ENCODE measurements at regions not wholly inside any gene's neighbourhood (a gene's known extent, or its start where the extent isn't known, plus 50 kb on each side); places are given as distances from the start of the nearest gene placed in this dataset.

- Histone ChIP-seq H3K9me3 (no peaks in the 10 kb centered on the region), H3K27me3 (peaks cover 0 to 29% of the 10 kb centered on the region in 2 donors), H3K36me3 (no peaks in the 10 kb centered on the region), H3K4me1 (no peaks in the 10 kb centered on the region), H3K27ac (no peak overlapping the region), H3K4me3 (no peak overlapping the region)
- no peak for TF ChIP-seq CTCF (IDR thresholded peaks at IDR 0.05)
- intact Hi-C loops (cut with DNase I; ENCODE audit: low total_unique reads): no loop called here
- DNase-seq: peak in 1 of 2 donors; percentile 29
Observed at GRCh38 chr13:112136095-112136494, 69.1 kb downstream of the SOX1 start.

GRCh38 chr13:112137144-112137543, 70.2 kb downstream of the SOX1 start:
- TF ChIP-seq CTCF (IDR thresholded peaks at IDR 0.05): no peak
- H3K27me3 ChIP-seq: peaks cover 0 to 23% of the 10 kb centered on the region in 2 donors
- H3K9me3 ChIP-seq: no peaks in the 10 kb centered on the region
- no peak overlapping the region for H3K4me3 ChIP-seq
- peak in 1 of 2 donors; percentile 24 for DNase-seq
- H3K36me3 ChIP-seq: no peaks in the 10 kb centered on the region
- intact Hi-C loops (cut with DNase I; ENCODE audit: low total_unique reads): no loop called here
- H3K4me1 ChIP-seq: no peaks in the 10 kb centered on the region
- H3K27ac ChIP-seq: no peak overlapping the region

GRCh38 chr13:112140366-112140765, 73.4 kb downstream of the SOX1 start:
- Histone ChIP-seq H3K4me1 (no peaks in the 10 kb centered on the region), H3K27me3 (peaks cover 0 to 18% of the 10 kb centered on the region in 2 donors), H3K27ac (no peak overlapping the region), H3K4me3 (no peak overlapping the region), H3K36me3 (no peaks in the 10 kb centered on the region), H3K9me3 (no peaks in the 10 kb centered on the region)
- peak in 1 of 2 donors; percentile 12 for DNase-seq
- TF ChIP-seq CTCF (IDR thresholded peaks at IDR 0.05): no peak
- intact Hi-C loops (cut with DNase I; ENCODE audit: low total_unique reads): loop anchor here (2.0 kb wide), 1 partner anchor 32 kb away; no protein-coding TSS in a partner anchor

- Histone ChIP-seq H3K4me1 (no peaks in the 10 kb centered on the region), H3K36me3 (no peaks in the 10 kb centered on the region), H3K4me3 (no peak overlapping the region), H3K9me3 (no peaks in the 10 kb centered on the region), H3K27ac (no peak overlapping the region), H3K27me3 (peaks cover 0 to 11% of the 10 kb centered on the region in 2 donors)
- TF ChIP-seq CTCF (IDR thresholded peaks at IDR 0.05): no peak
- intact Hi-C loops (cut with DNase I; ENCODE audit: low total_unique reads): loop anchor here (2.0 kb wide), 1 partner anchor 33 kb away; no protein-coding TSS in a partner anchor
- peak in 1 of 2 donors; percentile 58 for DNase-seq
Observed at GRCh38 chr13:112141643-112142400, 74.9 kb downstream of the SOX1 start.

- Histone ChIP-seq H3K27ac (no peak overlapping the region), H3K4me3 (no peak overlapping the region), H3K4me1 (no peaks in the 10 kb centered on the region), H3K9me3 (no peaks in the 10 kb centered on the region), H3K27me3 (peaks cover 0 to 6% of the 10 kb centered on the region in 2 donors), H3K36me3 (no peaks in the 10 kb centered on the region)
- no peak for DNase-seq
- intact Hi-C loops (cut with DNase I; ENCODE audit: low total_unique reads): no loop called here
- TF ChIP-seq CTCF (IDR thresholded peaks at IDR 0.05): no peak
Observed at GRCh38 chr13:112142401-112142930, 75.5 kb downstream of the SOX1 start.

Measured in tibial artery (tissue), 4 donors.